Naive thymus-derived CD4-positive, alpha-beta T cell (primary cell): ENCODE measurements at regions not wholly inside any gene's neighbourhood (a gene's known extent, or its start where the extent isn't known, plus 50 kb on each side); places are given as distances from the start of the nearest gene placed in this dataset.

ENCODE experiments used
- ATAC-seq: fragments of 150-1000 bp; cut with Tn5 transposase; 2 replicates; pipeline ENCODE4 v1.10.0; 2021; ENCODE audit warnings: mild to moderate bottlenecking, moderate library complexity
- CTCF ChIA-PET: fragments of 350-600 bp; sonication (Branson Sonifier 250); formaldehyde crosslinking; loops from one replicate; lab custom pipeline; 2021; ENCODE audit warnings: antibody characterized with exemption; lab: Charles Lee
- POLR2A ChIA-PET: fragments of 350-600 bp; sonication (Branson Sonifier 250); formaldehyde crosslinking; loops from one replicate; lab custom pipeline; 2021; ENCODE audit warnings: antibody characterized with exemption, inconsistent platforms; lab: Charles Lee
- DNase-seq, 9 donors: peaks; one replicate each; pipeline versions ENCODE4 v3.0.0 to v3.0.0-alpha.2; 2020 to 2022; ENCODE audit warnings: mixed read lengths in 1 of 9
- H3K27ac ChIP-seq: one replicate; pipeline ENCODE4 v1.7.0; 2013; ENCODE audit warnings: mild to moderate bottlenecking, low read depth, low read length, moderate library complexity
- H3K27me3 ChIP-seq, 2 donors: one replicate each; pipeline ENCODE4 v1.7.0; 2013; ENCODE audit warnings: low read length in 2 of 2, mild to moderate bottlenecking in 2 of 2, moderate library complexity in 2 of 2; ENCODE audit not compliant: control insufficient read depth in 2 of 2, insufficient read depth in 2 of 2
- H3K36me3 ChIP-seq, 3 experiments: 1 replicate in 2 of 3; 2 replicates in 1 of 3; pipeline ENCODE4 v1.7.0; 2013; ENCODE audit warnings: low read length in 3 of 3, mild to moderate bottlenecking in 3 of 3, moderate library complexity in 1 of 3; ENCODE audit not compliant: insufficient read depth in 3 of 3, control insufficient read depth in 2 of 3
- H3K4me1 ChIP-seq, 2 donors: one replicate each; pipeline ENCODE4 v1.7.0; 2013; ENCODE audit warnings: low read length in 2 of 2, mild to moderate bottlenecking in 2 of 2, moderate library complexity in 1 of 2; ENCODE audit not compliant: control insufficient read depth in 2 of 2, insufficient read depth in 2 of 2
- H3K4me3 ChIP-seq: 2 replicates; pipeline ENCODE4 v1.7.0; 2013; ENCODE audit warnings: mild to moderate bottlenecking, low read length
- H3K9me3 ChIP-seq, 3 experiments: 1 replicate in 2 of 3; 2 replicates in 1 of 3; pipeline ENCODE4 v1.7.0; 2013; ENCODE audit warnings: low read length in 3 of 3; ENCODE audit not compliant: control insufficient read depth in 2 of 3
- H3K27ac Mint-ChIP-seq, 9 donors: one replicate each; pipeline ENCODE4 v1.8.0; 2020 to 2022; ENCODE audit warnings: mixed read lengths in 9 of 9, mild to moderate bottlenecking in 8 of 9, moderate library complexity in 5 of 9, inconsistent platforms in 2 of 9
- H3K27me3 Mint-ChIP-seq, 5 donors: one replicate each; pipeline ENCODE4 v1.8.0; 2021 to 2022; ENCODE audit warnings: mixed read lengths in 5 of 5, mild to moderate bottlenecking in 1 of 5
- H3K36me3 Mint-ChIP-seq, 5 donors: one replicate each; pipeline ENCODE4 v1.8.0; 2020 to 2022; ENCODE audit warnings: mixed read lengths in 5 of 5, mild to moderate bottlenecking in 3 of 5, inconsistent platforms in 1 of 5
- H3K4me1 Mint-ChIP-seq, 7 donors: one replicate each; pipeline ENCODE4 v1.8.0; 2020 to 2022; ENCODE audit warnings: mixed read lengths in 7 of 7, mild to moderate bottlenecking in 3 of 7, inconsistent platforms in 1 of 7
- H3K4me3 Mint-ChIP-seq, 10 donors: one replicate each; pipeline ENCODE4 v1.8.0; 2020 to 2022; ENCODE audit warnings: mild to moderate bottlenecking in 10 of 10, mixed read lengths in 10 of 10, moderate library complexity in 6 of 10, inconsistent platforms in 2 of 10
- H3K9me3 Mint-ChIP-seq, 11 donors: one replicate each; pipeline ENCODE4 v1.8.0; 2020 to 2022; ENCODE audit warnings: mixed read lengths in 11 of 11, mild to moderate bottlenecking in 4 of 11, inconsistent platforms in 1 of 11, moderate library complexity in 1 of 11
- intact Hi-C, 2 donors: fragments of 100-400 bp; cut with micrococcal nuclease; formaldehyde crosslinking; loops; one replicate each; pipeline ENCODE4 v1.15.1; 2023

GRCh38 chr4:127284236-127284635, 348.5 kb upstream of the INTU start:
- Mint-ChIP-seq H3K9me3 (peaks cover 0 to 26% (median 5%) of the 10 kb centered on the region in 11 donors), H3K27me3 (no peaks in the 10 kb centered on the region), H3K27ac (no peak overlapping the region), H3K4me1 (no peaks in the 10 kb centered on the region), H3K4me3 (no peak overlapping the region), H3K36me3 (no peaks in the 10 kb centered on the region)
- Histone ChIP-seq H3K36me3 (no peaks in the 10 kb centered on the region), H3K4me3 (no peak overlapping the region), H3K9me3 (no peaks in the 10 kb centered on the region), H3K27ac (no peak overlapping the region), H3K4me1 (no peaks in the 10 kb centered on the region), H3K27me3 (no peaks in the 10 kb centered on the region)
- ChIA-PET POLR2A (no interaction called here), CTCF (no interaction called here)
- DNase-seq (no peak), ATAC-seq (no peak)
- intact Hi-C loops, result no loop called here

DNA sequence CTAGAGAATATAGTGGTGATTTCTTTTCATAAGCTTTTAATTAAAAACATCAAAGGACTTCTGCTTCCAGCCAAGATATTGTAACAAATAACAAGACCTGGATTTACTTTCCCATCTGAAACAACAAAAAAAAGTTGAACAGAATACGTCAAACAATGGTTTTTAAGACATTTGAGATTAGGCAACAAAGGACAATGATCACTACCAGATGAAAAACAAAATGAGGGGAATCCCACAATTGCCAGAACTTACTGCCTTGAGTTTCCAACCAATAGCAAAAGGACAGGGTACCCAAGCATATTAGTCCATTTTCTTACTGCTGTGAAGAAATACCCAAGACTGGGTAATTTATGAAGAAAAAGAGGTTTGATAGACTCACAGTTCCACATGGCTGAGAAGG, 341.4 kb upstream of the INTU start:
- POLR2A ChIA-PET, result no interaction called here
- ATAC-seq, result no peak
- Mint-ChIP-seq H3K36me3 (no peaks in the 10 kb centered on the region), H3K4me1 (no peaks in the 10 kb centered on the region), H3K27ac (no peak overlapping the region), H3K4me3 (no peak overlapping the region), H3K27me3 (no peaks in the 10 kb centered on the region), H3K9me3 (peaks cover 2 to 38% (median 11%) of the 10 kb centered on the region in 11 donors)
- H3K36me3 ChIP-seq, result no peaks in the 10 kb centered on the region
- intact Hi-C loops, result no loop called here
- H3K27ac ChIP-seq, result no peak overlapping the region
- H3K27me3 ChIP-seq, result no peaks in the 10 kb centered on the region
- no peak for DNase-seq
- H3K9me3 ChIP-seq, result no peaks in the 10 kb centered on the region
- no peak overlapping the region for H3K4me3 ChIP-seq
- H3K4me1 ChIP-seq, result no peaks in the 10 kb centered on the region
- CTCF ChIA-PET, result no interaction called here

DNA sequence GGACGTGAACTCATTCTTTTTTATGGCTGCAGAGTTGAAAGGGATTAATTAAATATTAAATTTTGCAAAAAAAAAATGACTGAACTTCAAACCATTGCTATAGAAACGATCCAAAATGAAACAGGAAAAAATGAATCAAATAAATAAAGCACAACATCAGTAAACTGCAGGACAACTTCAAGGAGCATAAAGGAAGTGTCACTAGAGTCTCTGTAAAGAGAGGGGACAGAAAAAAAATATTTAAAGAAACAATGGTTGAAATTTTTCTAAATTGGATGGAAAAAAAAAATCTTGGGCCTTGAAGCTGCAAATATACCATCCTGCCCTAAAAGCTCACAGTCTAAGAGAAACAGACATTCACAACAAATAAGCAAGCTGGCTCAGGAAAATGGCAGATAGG, 339.3 kb upstream of the INTU start:
- H3K4me3 Mint-ChIP-seq, result no peak overlapping the region
- H3K27me3 ChIP-seq, result no peaks in the 10 kb centered on the region
- H3K9me3 Mint-ChIP-seq, result peaks cover 2 to 49% (median 12%) of the 10 kb centered on the region in 11 donors
- ATAC-seq (no peak), DNase-seq (no peak)
- ChIA-PET CTCF (interaction anchor here (0.7 kb wide), 1 partner anchor 15 kb away, joined by 3 read pairs; no protein-coding TSS in a partner anchor), POLR2A (no interaction called here)
- intact Hi-C loops, result no loop called here
- H3K4me1 ChIP-seq, result no peaks in the 10 kb centered on the region
- H3K9me3 ChIP-seq, result no peaks in the 10 kb centered on the region
- peaks cover 0 to 3% (median 0%) of the 10 kb centered on the region in 5 donors for H3K36me3 Mint-ChIP-seq
- H3K4me3 ChIP-seq, result no peak overlapping the region
- H3K4me1 Mint-ChIP-seq, result no peaks in the 10 kb centered on the region
- H3K36me3 ChIP-seq, result no peaks in the 10 kb centered on the region
- H3K27ac ChIP-seq, result no peak overlapping the region
- H3K27ac Mint-ChIP-seq, result no peak overlapping the region
- H3K27me3 Mint-ChIP-seq, result no peaks in the 10 kb centered on the region

- DNase-seq (no peak), ATAC-seq (no peak)
- no peak overlapping the region for H3K27ac ChIP-seq
- CTCF ChIA-PET, result no interaction called here
- Mint-ChIP-seq H3K4me1 (no peaks in the 10 kb centered on the region), H3K27me3 (no peaks in the 10 kb centered on the region), H3K4me3 (no peak overlapping the region), H3K36me3 (no peaks in the 10 kb centered on the region), H3K9me3 (peaks cover 2 to 32% (median 11%) of the 10 kb centered on the region in 11 donors), H3K27ac (no peak overlapping the region)
- H3K9me3 ChIP-seq, result no peaks in the 10 kb centered on the region
- H3K27me3 ChIP-seq, result no peaks in the 10 kb centered on the region
- intact Hi-C loops, result no loop called here
- H3K4me1 ChIP-seq, result no peaks in the 10 kb centered on the region
- H3K36me3 ChIP-seq, result no peaks in the 10 kb centered on the region
- POLR2A ChIA-PET, result no interaction called here
- H3K4me3 ChIP-seq, result no peak overlapping the region
These were observed 328.4 kb upstream of the INTU start for GRCh38 chr4:127304356-127304755.

- no peak overlapping the region for H3K4me3 Mint-ChIP-seq
- Histone ChIP-seq H3K27me3 (no peaks in the 10 kb centered on the region), H3K9me3 (peaks cover 0 to under 1% (median 0%) of the 10 kb centered on the region in 3 experiments), H3K27ac (no peak overlapping the region), H3K4me3 (no peak overlapping the region), H3K36me3 (no peaks in the 10 kb centered on the region), H3K4me1 (no peaks in the 10 kb centered on the region)
- H3K27me3 Mint-ChIP-seq, result no peaks in the 10 kb centered on the region
- H3K36me3 Mint-ChIP-seq, result peaks cover 0 to 3% (median 0%) of the 10 kb centered on the region in 5 donors
- no peaks in the 10 kb centered on the region for H3K4me1 Mint-ChIP-seq
- ChIA-PET CTCF (no interaction called here), POLR2A (no interaction called here)
- no peak overlapping the region for H3K27ac Mint-ChIP-seq
- ATAC-seq, result no peak
- intact Hi-C loops, result no loop called here
- H3K9me3 Mint-ChIP-seq, result peaks cover 2 to 33% (median 16%) of the 10 kb centered on the region in 11 donors
- DNase-seq, result no peak
These were observed 324.8 kb upstream of the INTU start for GRCh38 chr4:127307996-127308395.

GRCh38 chr4:127309369-127310102, 323.2 kb upstream of the INTU start:
- no peak overlapping the region for H3K4me3 ChIP-seq
- H3K27me3 ChIP-seq, result no peaks in the 10 kb centered on the region
- no peak overlapping the region for H3K4me3 Mint-ChIP-seq
- peaks cover 0 to 10% (median 0%) of the 10 kb centered on the region in 3 experiments for H3K9me3 ChIP-seq
- no peak overlapping the region for H3K27ac Mint-ChIP-seq
- no peak for DNase-seq
- H3K27ac ChIP-seq, result no peak overlapping the region
- POLR2A ChIA-PET, result no interaction called here
- CTCF ChIA-PET, result no interaction called here
- no peaks in the 10 kb centered on the region for H3K4me1 Mint-ChIP-seq
- no peaks in the 10 kb centered on the region for H3K36me3 ChIP-seq
- no peak for ATAC-seq
- intact Hi-C loops, result no loop called here
- no peaks in the 10 kb centered on the region for H3K4me1 ChIP-seq
- H3K36me3 Mint-ChIP-seq, result peaks cover 0 to 3% (median 0%) of the 10 kb centered on the region in 5 donors
- H3K27me3 Mint-ChIP-seq, result no peaks in the 10 kb centered on the region
- H3K9me3 Mint-ChIP-seq, result peaks cover 11 to 44% (median 25%) of the 10 kb centered on the region in 11 donors

DNA sequence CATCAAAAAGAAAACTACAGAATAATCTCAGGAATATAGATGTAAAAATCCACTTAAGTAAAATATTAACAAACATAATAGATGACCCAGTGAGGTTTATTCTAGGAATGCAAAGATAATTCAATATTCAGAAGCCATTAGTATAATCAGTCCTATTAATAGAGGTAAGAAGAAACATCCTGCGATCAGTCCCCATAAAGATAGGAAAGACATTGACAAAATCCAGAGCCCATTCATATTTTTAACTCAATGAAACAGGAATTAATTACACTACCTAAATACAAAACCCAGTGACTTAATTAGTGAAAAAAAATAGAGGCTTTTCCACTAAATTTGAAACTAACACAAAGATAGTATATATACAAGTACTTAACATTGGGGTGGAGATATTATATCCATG, 321.4 kb upstream of the INTU start:
- no peak overlapping the region for H3K4me3 ChIP-seq
- peaks cover 0 to 3% (median 0%) of the 10 kb centered on the region in 5 donors for H3K36me3 Mint-ChIP-seq
- H3K36me3 ChIP-seq, result no peaks in the 10 kb centered on the region
- no peaks in the 10 kb centered on the region for H3K4me1 ChIP-seq
- H3K9me3 Mint-ChIP-seq, result peaks cover 11 to 58% (median 25%) of the 10 kb centered on the region in 11 donors
- H3K27ac ChIP-seq, result no peak overlapping the region
- DNase-seq, result no peak
- peaks cover 0 to 10% (median 0%) of the 10 kb centered on the region in 3 experiments for H3K9me3 ChIP-seq
- H3K27me3 Mint-ChIP-seq, result no peaks in the 10 kb centered on the region
- no peaks in the 10 kb centered on the region for H3K27me3 ChIP-seq
- ATAC-seq, result no peak
- H3K4me3 Mint-ChIP-seq, result no peak overlapping the region
- no peaks in the 10 kb centered on the region for H3K4me1 Mint-ChIP-seq
- intact Hi-C loops, result no loop called here
- no peak overlapping the region for H3K27ac Mint-ChIP-seq
- POLR2A ChIA-PET, result no interaction called here
- CTCF ChIA-PET, result no interaction called here
